Fibroblast of villous mesenchyme (primary cell): ENCODE measurements at regions not wholly inside any gene's neighbourhood (a gene's known extent, or its start where the extent isn't known, plus 50 kb on each side); places are given as distances from the start of the nearest gene placed in this dataset.

Experiments
- DNase-seq: peaks from one replicate; pipeline ENCODE4 v3.0.0-alpha.2; 2010; ENCODE audit warnings: low read depth
- H3K4me3 ChIP-seq: 2 replicates; pipeline ENCODE4 v1.5.1; 2011; ENCODE audit warnings: low read depth, mild to moderate bottlenecking, low read length
- CTCF ChIP-seq: IDR thresholded peaks from 2 replicates; pipeline ENCODE4 v1.5.1; 2012; ENCODE audit warnings: low read depth, mild to moderate bottlenecking, low read length; ENCODE audit not compliant: insufficient read depth

- no peak for DNase-seq
- TF ChIP-seq CTCF: no peak
These were observed 361.4 kb upstream of the JAG1 start for GRCh38 chr20:11035211-11035610.

DNA sequence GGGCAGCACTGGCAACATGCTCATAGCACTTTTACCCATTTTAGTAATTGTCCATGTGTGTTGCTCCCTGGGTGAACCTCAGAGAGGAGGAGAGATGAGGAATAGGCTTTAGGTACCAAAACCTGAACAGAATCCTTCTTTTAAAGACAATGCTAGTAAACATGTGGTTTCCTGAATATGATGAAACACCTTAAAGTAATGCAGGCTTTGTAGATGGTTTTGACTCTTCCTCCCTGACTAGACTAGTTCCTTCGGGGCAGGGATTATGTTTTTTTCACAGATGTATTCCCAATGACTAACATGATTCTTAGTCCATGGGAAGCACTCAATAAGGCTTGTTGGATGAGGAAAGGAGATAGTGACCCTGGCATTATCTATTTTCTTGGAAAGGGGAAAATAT lies 367.6 kb upstream of the JAG1 start:
- DNase-seq: no peak
- no peak overlapping the region for H3K4me3 ChIP-seq
- no peak for TF ChIP-seq CTCF

More at GRCh38 chr20:11035211-11035610, 361.4 kb upstream of the JAG1 start:
- no peak overlapping the region for H3K4me3 ChIP-seq

DNA sequence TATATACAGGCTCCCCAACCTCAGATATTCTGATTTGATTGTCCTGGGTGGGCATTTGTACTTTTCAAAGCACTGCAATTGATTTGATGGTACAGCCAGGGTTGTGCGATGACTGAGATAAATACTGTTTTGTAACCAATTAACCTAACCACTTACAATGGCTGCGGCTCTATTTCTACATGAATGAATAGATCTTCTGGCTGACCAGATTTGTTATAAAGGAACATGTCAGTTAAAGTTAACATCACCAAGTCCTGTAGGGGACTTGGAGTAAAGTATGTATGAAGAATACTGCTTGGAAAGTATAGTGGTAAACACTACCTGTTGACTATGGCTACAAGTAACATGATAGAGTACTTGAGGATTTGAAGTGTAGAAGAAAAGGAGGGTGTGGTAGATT lies 369.2 kb upstream of the JAG1 start:
- no peak for TF ChIP-seq CTCF
- DNase-seq: no peak
- H3K4me3 ChIP-seq: no peak overlapping the region

GRCh38 chr20:11044561-11044960 lies 370.8 kb upstream of the JAG1 start:
- no peak for TF ChIP-seq CTCF
- no peak overlapping the region for H3K4me3 ChIP-seq
- DNase-seq: no peak

DNA sequence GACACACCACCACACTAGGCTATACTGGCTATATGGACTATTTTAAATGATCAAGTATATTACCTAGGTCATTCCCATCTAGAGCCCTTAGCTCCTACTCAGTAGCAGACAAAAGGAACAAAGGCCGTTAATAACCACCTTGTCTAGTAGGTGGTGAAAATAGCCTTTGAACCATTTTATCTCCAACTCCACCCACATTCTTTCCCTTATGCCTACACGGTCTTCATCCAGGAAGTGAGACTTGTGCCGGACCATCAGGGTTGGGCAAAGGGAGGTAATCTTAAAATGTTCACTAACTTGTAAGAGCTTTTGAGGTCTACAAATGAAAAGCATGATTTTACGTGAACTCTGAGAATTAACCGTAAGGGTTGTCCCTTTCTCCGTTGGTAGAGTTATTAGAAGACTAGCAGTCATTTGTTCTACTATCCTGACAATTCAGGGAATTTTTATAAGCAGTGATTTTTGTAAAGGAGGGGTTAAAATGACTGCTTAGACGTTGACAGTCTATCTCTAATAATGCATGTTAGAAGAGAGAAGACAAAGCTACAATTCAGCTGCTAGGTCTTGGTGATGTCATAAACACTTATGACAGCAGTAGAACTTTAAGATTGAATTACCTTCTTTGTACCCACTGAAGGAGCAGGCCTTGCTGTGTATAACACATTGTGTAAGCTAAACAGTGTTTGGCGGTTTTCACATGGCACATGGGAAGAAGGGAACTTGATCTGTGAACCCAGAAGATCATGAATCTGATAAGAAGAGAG lies 371.8 kb upstream of the JAG1 start:
- H3K4me3 ChIP-seq: no peak overlapping the region
- no peak for TF ChIP-seq CTCF
- DNase-seq: no peak

DNA sequence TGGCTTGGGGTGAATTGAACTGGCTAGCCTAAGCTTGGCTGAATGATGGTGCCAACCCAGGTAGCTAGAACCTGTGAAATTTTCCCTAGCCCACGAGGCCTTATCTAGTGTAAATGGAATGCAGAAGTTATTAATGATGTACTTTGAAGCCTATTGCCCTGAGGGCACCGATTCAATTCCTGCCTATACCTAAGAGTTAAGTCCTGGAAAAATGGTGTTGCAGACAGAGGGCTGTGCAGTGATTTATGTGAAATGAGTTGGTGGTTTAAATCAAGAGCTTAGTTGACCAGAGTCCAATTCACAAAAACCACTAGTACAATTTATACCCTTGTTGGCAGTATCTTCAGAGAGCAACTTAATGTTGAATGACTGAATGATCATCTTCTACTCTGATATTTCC lies 373.8 kb upstream of the JAG1 start:
- no peak for TF ChIP-seq CTCF
- no peak overlapping the region for H3K4me3 ChIP-seq
- no peak for DNase-seq

GRCh38 chr20:11048739-11049138 lies 374.9 kb upstream of the JAG1 start:
- no peak for TF ChIP-seq CTCF
- H3K4me3 ChIP-seq: no peak overlapping the region
- DNase-seq: no peak
